ENCODE measurements at regions not wholly inside any gene's neighbourhood (a gene's known extent, or its start where the extent isn't known, plus 50 kb on each side); places are given as distances from the start of the nearest gene placed in this dataset.

DNA sequence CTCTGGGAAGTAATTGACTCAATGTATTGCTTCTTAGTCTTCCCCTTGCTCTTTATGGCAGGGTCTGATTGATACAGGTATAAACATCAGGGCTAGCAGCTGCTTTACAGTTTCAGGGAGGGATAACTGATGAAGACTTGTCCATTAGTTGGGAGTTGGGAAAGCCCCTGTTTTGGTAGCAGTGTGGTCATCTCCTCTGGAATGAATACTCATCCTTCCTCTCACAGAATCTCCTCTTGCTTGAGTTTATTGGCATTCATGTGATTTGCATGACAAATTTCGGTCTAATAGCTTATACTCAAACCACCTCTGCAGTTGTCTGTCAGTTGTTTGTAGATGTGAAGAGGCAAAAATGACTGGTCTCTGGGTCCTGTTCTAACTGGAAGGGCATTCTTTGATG, 79.7 kb downstream of the FAT3 start:
- no peak overlapping the region for H3K27ac Mint-ChIP-seq (ENCODE audit: low read depth)
- peaks cover 10% of the 10 kb centered on the region for H3K9me3 Mint-ChIP-seq
- H3K4me1 Mint-ChIP-seq, result no peaks in the 10 kb centered on the region
- no peak overlapping the region for H3K4me3 Mint-ChIP-seq
- ATAC-seq (replicated peaks; ENCODE audit: extremely low read depth, poor library complexity, severe bottlenecking), result no peak
- H3K27me3 Mint-ChIP-seq, result no peaks in the 10 kb centered on the region
- H3K36me3 Mint-ChIP-seq (ENCODE audit: insufficient read depth), result peaks cover 3% of the 10 kb centered on the region
- no peak for DNase-seq (ENCODE audit: low spot score in 2 of 2)

DNA sequence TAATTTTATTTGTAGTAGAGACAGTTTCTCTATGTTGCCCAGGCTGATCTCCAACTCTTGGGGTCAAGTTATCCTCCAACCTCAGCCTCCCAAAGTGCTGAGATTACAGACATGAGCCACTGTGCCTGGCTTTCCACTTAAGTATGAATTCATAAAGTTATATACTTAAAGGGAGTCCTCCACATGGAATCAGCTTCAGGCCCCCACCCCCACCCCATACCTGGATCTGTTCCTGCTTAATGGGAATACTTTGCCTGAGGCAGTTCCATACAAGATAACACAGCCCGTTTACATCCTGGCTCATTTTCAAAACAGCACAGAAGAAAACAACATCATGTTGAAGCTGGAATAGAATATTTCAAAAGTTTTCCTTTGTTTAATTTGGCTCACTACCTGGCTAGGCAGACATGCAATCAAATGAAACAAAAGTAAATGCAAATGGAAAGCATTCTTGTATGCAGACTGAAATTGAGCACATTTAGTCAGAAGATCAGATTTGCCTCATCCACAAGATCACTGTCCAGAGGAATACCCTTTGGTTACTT, 82.4 kb downstream of the FAT3 start:
- H3K27ac Mint-ChIP-seq (ENCODE audit: low read depth), result no peak overlapping the region
- ATAC-seq (replicated peaks; ENCODE audit: extremely low read depth, poor library complexity, severe bottlenecking) (no peak), DNase-seq (ENCODE audit: low spot score in 2 of 2) (no peak)
- peaks cover 10% of the 10 kb centered on the region for H3K9me3 Mint-ChIP-seq
- H3K4me1 Mint-ChIP-seq, result no peaks in the 10 kb centered on the region
- H3K27me3 Mint-ChIP-seq, result no peaks in the 10 kb centered on the region
- no peaks in the 10 kb centered on the region for H3K36me3 Mint-ChIP-seq (ENCODE audit: insufficient read depth)
- H3K4me3 Mint-ChIP-seq, result no peak overlapping the region

DNA sequence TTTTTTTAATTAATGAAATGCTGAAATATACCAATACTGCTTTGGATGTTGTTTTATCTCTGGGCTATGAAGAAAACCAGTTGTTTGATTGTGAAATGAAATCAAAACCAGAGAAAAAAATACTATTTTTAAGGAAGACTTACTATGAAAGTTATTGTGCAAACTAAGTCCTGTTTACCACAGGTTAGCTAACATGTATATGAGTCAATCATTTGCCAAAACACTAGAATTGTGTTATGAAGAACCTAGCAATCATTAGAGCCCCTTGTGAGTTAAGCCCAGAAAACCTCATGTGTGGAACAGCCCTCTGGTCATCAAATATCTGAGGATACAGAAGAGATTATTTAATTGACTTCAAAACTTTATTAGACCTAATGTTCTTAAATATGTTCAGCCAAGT, 83.7 kb downstream of the FAT3 start:
- no peaks in the 10 kb centered on the region for H3K27me3 Mint-ChIP-seq
- H3K4me1 Mint-ChIP-seq, result no peaks in the 10 kb centered on the region
- H3K27ac Mint-ChIP-seq (ENCODE audit: low read depth), result no peak overlapping the region
- no peaks in the 10 kb centered on the region for H3K36me3 Mint-ChIP-seq (ENCODE audit: insufficient read depth)
- ATAC-seq (replicated peaks; ENCODE audit: extremely low read depth, poor library complexity, severe bottlenecking), result no peak
- no peak overlapping the region for H3K4me3 Mint-ChIP-seq
- DNase-seq (ENCODE audit: low spot score in 2 of 2), result no peak
- peaks cover 5% of the 10 kb centered on the region for H3K9me3 Mint-ChIP-seq

DNA sequence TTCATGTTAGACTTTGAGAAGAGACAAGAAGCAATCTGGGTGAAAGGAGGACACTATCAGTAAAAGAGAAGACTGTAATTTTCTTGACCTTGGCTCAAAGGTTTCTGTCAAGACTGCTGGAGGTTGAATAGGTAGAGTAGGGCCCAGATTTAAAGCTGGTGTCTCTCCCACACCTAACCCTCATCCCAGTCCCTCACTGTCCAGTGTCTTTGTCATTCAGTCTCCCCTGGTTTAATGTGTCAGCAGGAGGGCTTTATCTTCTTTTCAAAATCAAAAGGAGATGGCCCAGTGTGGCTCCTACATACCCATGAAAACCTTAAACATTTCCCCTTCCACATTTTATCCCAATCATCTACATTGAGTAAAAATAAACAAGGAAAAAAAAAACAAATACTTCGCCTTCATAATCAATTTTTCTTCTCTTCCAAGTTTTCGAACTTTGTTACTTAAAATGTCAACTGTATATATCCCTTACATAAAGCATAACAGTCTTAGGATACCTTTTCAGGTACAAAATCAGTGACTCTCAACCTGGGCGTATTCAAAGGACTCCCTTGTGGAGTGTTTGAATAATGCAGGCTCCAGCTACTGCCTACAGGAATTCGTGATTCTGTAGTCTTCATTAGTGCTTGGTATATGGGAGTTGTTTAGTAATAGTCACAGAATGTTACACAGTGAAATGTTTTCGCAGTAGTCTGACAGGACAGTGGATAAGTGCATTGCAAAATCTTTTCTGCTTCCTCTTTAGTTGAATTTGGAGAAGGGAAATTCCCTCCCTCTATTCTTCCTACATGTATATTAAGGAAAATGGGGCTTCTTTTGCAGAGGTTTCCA, 87.2 kb downstream of the FAT3 start:
- Mint-ChIP-seq H3K36me3 (ENCODE audit: insufficient read depth) (no peaks in the 10 kb centered on the region), H3K27ac (ENCODE audit: low read depth) (no peak overlapping the region), H3K9me3 (no peaks in the 10 kb centered on the region), H3K4me1 (no peaks in the 10 kb centered on the region), H3K27me3 (no peaks in the 10 kb centered on the region), H3K4me3 (no peak overlapping the region)
- DNase-seq (ENCODE audit: low spot score in 2 of 2) (no peak), ATAC-seq (replicated peaks; ENCODE audit: extremely low read depth, poor library complexity, severe bottlenecking) (no peak)

DNA sequence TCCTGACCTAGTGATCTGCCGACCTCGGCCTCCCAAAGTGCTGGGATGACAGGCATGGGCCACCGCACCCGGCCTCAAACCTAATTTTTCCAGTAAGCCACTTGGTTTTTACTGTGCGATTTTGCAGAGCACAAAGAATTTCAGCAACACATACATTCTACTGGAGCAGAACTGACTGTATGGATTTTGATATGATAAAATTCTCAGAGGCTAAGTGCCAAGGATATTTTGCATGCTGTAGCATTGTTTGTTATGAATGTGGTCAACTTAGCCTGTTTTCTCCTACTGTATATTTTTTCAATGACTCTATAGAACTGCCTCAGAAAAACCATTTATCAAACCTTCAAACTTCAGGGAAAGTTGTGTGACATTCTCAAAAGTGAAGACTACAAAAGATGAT, 89.2 kb downstream of the FAT3 start:
- Mint-ChIP-seq H3K36me3 (ENCODE audit: insufficient read depth) (no peaks in the 10 kb centered on the region), H3K27me3 (no peaks in the 10 kb centered on the region), H3K4me3 (no peak overlapping the region), H3K4me1 (no peaks in the 10 kb centered on the region), H3K9me3 (no peaks in the 10 kb centered on the region), H3K27ac (ENCODE audit: low read depth) (no peak overlapping the region)
- DNase-seq (ENCODE audit: low spot score in 2 of 2) (no peak), ATAC-seq (replicated peaks; ENCODE audit: extremely low read depth, poor library complexity, severe bottlenecking) (no peak)

DNA sequence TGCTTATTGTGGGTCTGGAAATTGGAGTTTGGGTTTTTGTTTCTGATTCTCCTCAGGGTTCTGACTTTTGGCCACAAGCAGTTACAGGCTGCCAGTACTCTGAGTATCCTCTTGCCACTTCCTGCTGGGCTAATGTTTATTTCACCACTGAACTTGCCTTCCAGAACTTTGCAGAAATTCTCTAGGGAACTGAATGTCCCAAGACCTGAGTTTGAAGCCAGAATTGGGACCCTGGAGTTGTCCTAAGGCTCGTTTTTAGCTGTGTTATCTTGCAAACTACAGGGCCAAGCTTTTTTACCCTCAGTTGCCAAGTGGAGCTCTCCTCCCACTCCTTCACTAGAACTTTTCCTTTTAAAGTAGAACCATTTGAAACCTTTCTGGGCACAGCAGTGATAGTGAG, 89.9 kb downstream of the FAT3 start:
- H3K9me3 Mint-ChIP-seq, result no peaks in the 10 kb centered on the region
- ATAC-seq (replicated peaks; ENCODE audit: extremely low read depth, poor library complexity, severe bottlenecking) (no peak), DNase-seq (ENCODE audit: low spot score in 2 of 2) (no peak)
- no peaks in the 10 kb centered on the region for H3K36me3 Mint-ChIP-seq (ENCODE audit: insufficient read depth)
- no peak overlapping the region for H3K4me3 Mint-ChIP-seq
- no peaks in the 10 kb centered on the region for H3K27me3 Mint-ChIP-seq
- H3K4me1 Mint-ChIP-seq, result no peaks in the 10 kb centered on the region
- no peak overlapping the region for H3K27ac Mint-ChIP-seq (ENCODE audit: low read depth)

DNA sequence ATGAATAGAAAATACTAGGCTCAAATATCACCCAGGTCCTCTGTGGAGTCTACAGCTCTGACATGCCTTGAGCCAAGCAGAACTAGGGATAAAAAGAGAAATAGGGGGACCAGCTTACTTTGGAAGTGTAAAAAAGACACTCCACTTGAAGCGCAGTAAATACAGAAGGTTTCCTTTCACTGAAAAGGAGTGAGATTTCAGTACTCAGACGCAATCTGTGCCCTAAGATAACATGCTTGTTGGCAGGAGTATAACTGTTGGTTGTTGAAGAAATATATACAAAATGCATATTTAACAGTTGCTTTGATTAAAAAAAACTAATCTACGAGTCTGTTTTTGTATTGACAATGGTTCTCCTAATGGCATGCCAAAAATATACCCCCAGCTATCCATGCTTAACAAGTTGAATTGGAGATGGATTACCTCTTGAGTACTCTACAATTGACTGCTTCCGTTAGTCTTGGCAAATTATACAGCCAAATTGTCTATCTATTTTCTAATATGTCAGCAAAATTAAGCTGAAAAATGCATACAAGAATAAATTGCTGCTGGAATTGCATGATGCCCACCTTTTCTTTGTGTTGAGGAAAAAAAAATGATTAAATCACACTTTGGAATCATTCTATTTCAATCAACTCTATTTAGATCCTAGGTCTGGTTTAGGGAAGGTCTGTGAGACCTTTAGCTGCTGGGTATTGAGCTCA, 91.6 kb downstream of the FAT3 start:
- ATAC-seq (replicated peaks; ENCODE audit: extremely low read depth, poor library complexity, severe bottlenecking) (no peak), DNase-seq (ENCODE audit: low spot score in 2 of 2) (no peak)
- Mint-ChIP-seq H3K27ac (ENCODE audit: low read depth) (no peak overlapping the region), H3K36me3 (ENCODE audit: insufficient read depth) (no peaks in the 10 kb centered on the region), H3K4me1 (no peaks in the 10 kb centered on the region), H3K4me3 (no peak overlapping the region), H3K27me3 (no peaks in the 10 kb centered on the region), H3K9me3 (no peaks in the 10 kb centered on the region)

DNA sequence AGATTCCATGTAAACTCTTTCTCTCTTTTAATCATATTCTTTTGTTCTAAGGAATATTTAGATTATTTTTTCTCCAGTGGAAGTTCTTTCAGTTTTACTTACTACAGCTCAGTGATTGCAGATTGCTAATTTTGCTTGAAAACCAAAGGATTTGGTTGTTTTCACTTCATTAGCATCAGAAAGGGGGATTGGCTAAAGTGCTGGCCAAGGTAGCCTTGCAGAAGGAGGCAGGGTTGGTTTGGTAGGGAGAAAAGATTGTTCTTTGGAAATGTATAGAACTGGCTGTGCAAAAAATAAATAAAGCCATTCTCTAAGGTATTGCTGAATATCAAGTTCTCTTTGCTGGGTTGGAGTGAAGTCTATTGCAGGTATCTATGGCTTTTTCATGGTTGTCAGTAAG, 92.6 kb downstream of the FAT3 start:
- Mint-ChIP-seq H3K4me3 (no peak overlapping the region), H3K9me3 (no peaks in the 10 kb centered on the region), H3K27ac (ENCODE audit: low read depth) (no peak overlapping the region), H3K36me3 (ENCODE audit: insufficient read depth) (no peaks in the 10 kb centered on the region), H3K4me1 (no peaks in the 10 kb centered on the region), H3K27me3 (no peaks in the 10 kb centered on the region)
- DNase-seq (ENCODE audit: low spot score in 2 of 2), result no peak
- no peak for ATAC-seq (replicated peaks; ENCODE audit: extremely low read depth, poor library complexity, severe bottlenecking)

DNA sequence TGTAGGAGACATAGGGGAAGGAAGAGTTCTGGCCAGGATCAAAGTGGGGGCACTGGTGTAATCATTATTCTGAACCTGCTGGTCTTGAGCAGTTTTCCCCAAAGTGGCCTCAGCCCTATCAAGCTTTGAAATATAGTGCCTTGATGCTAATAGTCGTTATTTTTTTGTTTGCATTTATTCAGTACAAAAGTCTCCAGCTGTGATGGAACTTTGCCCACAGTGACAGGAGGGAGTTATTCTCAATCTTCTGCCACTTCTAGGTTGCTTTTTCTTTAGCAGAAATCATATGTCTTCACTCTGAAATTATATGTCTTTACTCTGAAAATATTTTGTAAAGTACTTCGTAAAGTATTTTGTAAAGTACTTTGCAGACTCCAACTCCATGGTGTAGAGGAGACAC, 93.1 kb downstream of the FAT3 start:
- H3K27ac Mint-ChIP-seq (ENCODE audit: low read depth), result no peak overlapping the region
- no peaks in the 10 kb centered on the region for H3K27me3 Mint-ChIP-seq
- H3K9me3 Mint-ChIP-seq, result no peaks in the 10 kb centered on the region
- ATAC-seq (replicated peaks; ENCODE audit: extremely low read depth, poor library complexity, severe bottlenecking), result no peak
- H3K4me1 Mint-ChIP-seq, result no peaks in the 10 kb centered on the region
- no peak overlapping the region for H3K4me3 Mint-ChIP-seq
- H3K36me3 Mint-ChIP-seq (ENCODE audit: insufficient read depth), result no peaks in the 10 kb centered on the region
- DNase-seq (ENCODE audit: low spot score in 2 of 2), result no peak

DNA sequence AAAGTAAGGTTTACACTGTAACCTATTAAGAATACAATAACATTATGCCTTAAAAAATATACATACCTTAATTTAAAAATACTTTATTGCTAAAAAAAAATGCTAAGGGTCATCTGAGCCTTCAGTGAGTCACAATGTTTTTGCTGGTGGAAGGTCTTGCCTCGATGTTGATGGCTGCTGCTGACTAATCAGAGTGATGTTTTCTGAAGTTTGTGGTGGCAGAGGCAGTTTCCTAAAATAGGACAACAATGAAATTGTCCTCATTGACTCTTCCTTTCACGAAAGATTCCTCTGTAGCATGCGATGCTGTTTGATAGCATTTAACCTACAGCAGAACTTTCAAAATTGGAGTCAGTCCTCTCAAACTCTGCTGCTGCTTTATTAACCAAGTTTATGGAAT, 97.6 kb downstream of the FAT3 start:
- Mint-ChIP-seq H3K36me3 (ENCODE audit: insufficient read depth) (no peaks in the 10 kb centered on the region), H3K27ac (ENCODE audit: low read depth) (no peak overlapping the region), H3K27me3 (no peaks in the 10 kb centered on the region), H3K4me1 (no peaks in the 10 kb centered on the region), H3K4me3 (no peak overlapping the region), H3K9me3 (peaks cover 6% of the 10 kb centered on the region)
- DNase-seq (ENCODE audit: low spot score in 2 of 2) (no peak), ATAC-seq (replicated peaks; ENCODE audit: extremely low read depth, poor library complexity, severe bottlenecking) (no peak)

DNA sequence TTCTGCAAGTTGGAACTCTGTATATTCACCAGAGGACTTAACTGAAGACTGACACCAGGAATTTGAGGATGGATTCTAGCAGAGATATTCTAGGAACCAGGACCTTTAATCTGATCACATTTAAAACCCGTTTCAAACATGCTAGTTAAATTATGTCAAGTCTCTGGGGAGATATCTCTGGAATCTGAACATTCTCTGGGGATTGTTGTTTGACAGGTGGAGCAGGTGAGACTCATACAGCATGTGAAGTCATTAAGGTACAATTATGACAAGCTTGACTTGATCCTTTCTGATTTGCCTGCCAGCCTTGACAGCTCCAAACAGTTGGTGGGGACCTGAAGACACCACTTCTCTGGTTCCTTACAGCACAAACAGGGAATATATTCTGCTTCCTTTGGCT, 100.3 kb downstream of the FAT3 start:
- no peak overlapping the region for H3K27ac Mint-ChIP-seq (ENCODE audit: low read depth)
- ATAC-seq (replicated peaks; ENCODE audit: extremely low read depth, poor library complexity, severe bottlenecking), result no peak
- no peak overlapping the region for H3K4me3 Mint-ChIP-seq
- H3K36me3 Mint-ChIP-seq (ENCODE audit: insufficient read depth), result no peaks in the 10 kb centered on the region
- no peaks in the 10 kb centered on the region for H3K27me3 Mint-ChIP-seq
- H3K9me3 Mint-ChIP-seq, result peaks cover 6% of the 10 kb centered on the region
- no peak for DNase-seq (ENCODE audit: low spot score in 2 of 2)
- H3K4me1 Mint-ChIP-seq, result no peaks in the 10 kb centered on the region

DNA sequence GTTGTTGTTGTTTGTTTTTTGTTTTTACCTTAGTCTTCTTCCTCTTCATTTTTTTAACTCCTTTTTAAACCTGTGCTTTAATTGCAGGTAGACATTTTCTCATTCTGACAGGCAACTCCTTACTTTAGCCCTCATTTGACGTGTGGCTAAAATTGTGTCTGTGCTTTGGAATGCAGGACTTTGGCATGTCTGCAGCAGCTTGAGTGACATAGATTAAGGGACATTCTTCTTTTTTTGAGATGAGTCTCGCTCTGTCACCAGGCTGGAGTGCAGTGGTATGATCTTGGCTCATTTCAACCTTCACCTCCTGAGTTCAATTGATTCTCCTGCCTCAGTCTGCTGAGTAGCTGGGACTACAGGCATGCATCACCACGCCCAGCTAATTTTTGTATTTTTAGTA, 100.8 kb downstream of the FAT3 start:
- no peaks in the 10 kb centered on the region for H3K4me1 Mint-ChIP-seq
- H3K4me3 Mint-ChIP-seq, result no peak overlapping the region
- no peaks in the 10 kb centered on the region for H3K36me3 Mint-ChIP-seq (ENCODE audit: insufficient read depth)
- H3K27me3 Mint-ChIP-seq, result no peaks in the 10 kb centered on the region
- H3K9me3 Mint-ChIP-seq, result peaks cover 6% of the 10 kb centered on the region
- no peak overlapping the region for H3K27ac Mint-ChIP-seq (ENCODE audit: low read depth)
- DNase-seq (ENCODE audit: low spot score in 2 of 2), result no peak
- ATAC-seq (replicated peaks; ENCODE audit: extremely low read depth, poor library complexity, severe bottlenecking), result no peak

DNA sequence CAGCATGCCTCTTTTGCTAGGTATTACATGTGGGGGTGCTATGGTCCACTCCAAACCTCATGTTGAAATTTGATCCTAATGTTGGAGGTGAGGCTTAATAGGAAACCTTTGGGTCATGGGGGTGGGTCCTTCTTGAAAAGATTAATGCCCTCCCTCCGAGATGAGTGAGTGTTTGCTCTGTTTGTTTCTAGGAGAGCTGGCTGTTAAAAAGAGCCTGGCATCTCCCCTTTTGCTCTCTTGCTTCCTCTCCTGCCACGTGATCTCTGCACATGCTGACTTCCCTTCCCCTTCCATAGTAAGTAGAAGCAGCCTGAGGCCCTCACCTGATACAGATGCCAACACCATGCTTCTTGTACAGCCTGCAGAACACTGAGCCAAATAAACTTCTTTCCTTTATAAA, 104.5 kb downstream of the FAT3 start:
- DNase-seq (ENCODE audit: low spot score in 2 of 2) (no peak), ATAC-seq (replicated peaks; ENCODE audit: extremely low read depth, poor library complexity, severe bottlenecking) (no peak)
- Mint-ChIP-seq H3K4me3 (no peak overlapping the region), H3K27ac (ENCODE audit: low read depth) (no peak overlapping the region), H3K27me3 (no peaks in the 10 kb centered on the region), H3K36me3 (ENCODE audit: insufficient read depth) (no peaks in the 10 kb centered on the region), H3K4me1 (no peaks in the 10 kb centered on the region), H3K9me3 (peaks cover 4% of the 10 kb centered on the region)

Measured in central memory CD8-positive, alpha-beta T cell (primary cell).